Activated CD4-positive, alpha-beta T cell treated with anti-CD3 and anti-CD28 coated beads for 48 hours (primary cell): ENCODE measurements at regions not wholly inside any gene's neighbourhood (a gene's known extent, or its start where the extent isn't known, plus 50 kb on each side); places are given as distances from the start of the nearest gene placed in this dataset.

Source experiments
- DNase-seq: peaks from one replicate; pipeline ENCODE4 v3.0.0-alpha.2; 2020

GRCh38 chr16:51407921-51408320 lies 256.9 kb upstream of the SALL1 start:
- DNase-seq, result no peak

- DNase-seq, result no peak
Measured at GRCh38 chr16:51407199-51407598, 256.1 kb upstream of the SALL1 start.

DNA sequence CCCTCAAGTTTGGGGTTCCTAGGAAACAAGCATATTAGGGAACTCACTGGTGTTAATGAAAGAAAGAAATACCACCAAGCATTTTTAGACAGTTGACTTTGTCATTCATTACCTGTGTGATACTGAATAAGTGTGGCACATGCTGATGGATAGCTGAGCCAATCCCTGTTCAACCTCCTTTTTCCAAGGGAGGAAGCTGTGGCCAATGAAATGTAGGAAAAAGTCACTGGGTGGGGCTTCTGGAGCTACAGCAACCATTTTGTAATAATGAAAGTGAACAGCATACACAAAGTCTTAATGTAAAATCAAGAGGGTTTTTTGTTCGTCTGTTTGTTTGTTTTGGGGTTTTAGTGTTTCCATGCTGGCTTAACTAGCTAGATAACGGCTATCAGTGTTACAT lies 254.3 kb upstream of the SALL1 start:
- DNase-seq, result no peak

GRCh38 chr16:51404386-51404785 lies 253.3 kb upstream of the SALL1 start:
- DNase-seq, result no peak

DNA sequence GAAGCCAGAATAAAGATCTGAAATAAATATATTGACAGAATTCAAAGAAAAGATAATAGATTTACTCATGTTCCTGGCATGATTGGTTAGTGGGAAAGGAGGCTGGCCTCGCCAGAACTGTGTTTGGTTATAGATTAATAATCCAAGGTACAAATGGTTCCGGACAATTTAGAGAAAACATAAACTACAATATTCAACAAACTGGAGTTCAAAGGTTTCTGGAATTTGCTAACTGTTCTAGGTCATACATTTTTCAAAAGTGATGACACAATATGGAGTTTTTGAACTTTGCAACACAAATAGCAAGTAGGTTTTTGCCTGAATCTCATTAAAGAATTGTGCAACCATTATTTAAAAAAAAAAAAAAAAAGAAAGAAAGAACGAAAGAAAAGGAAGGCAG lies 251.7 kb upstream of the SALL1 start:
- no peak for DNase-seq

GRCh38 chr16:51402298-51402697 lies 251.2 kb upstream of the SALL1 start:
- no peak for DNase-seq

- DNase-seq, result no peak
Measured at GRCh38 chr16:51401673-51402072, 250.6 kb upstream of the SALL1 start.

DNA sequence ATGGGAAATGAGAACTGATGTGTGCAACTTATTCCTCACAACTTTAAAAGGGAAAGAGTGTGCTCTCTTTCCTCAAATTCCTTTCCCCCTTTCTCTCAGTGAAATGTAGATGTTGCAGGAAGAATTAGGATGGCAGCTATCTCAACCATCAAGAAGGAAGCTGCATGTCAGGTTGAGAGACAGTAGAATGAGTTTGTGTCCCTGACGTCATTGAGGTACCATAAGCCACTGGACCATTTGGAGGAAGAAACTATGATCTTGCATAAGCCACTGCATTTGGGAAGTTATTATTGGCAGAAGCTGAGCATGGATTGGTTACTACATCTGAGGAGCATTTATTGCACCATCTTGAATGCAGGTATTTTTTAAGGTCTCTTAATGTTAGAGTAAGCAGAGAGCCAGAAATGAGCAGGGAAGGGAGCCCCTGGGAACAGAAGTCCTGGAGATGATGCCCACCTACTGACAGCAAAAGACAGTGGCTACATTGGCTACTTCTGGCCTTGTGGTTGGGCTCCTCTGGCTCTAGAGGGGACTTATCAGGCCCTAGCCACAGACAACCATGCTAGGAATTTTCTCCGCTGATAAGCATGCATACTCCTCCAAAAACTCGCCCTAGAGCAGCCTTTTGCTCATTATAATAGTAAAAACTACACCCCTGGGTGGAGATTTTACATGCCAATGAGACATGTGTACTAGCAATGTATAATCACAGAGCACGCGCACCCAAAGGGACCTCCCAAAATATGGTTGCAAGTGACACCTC lies 249.0 kb upstream of the SALL1 start:
- no peak for DNase-seq

GRCh38 chr16:51394421-51394820 lies 243.4 kb upstream of the SALL1 start:
- DNase-seq, result no peak

DNA sequence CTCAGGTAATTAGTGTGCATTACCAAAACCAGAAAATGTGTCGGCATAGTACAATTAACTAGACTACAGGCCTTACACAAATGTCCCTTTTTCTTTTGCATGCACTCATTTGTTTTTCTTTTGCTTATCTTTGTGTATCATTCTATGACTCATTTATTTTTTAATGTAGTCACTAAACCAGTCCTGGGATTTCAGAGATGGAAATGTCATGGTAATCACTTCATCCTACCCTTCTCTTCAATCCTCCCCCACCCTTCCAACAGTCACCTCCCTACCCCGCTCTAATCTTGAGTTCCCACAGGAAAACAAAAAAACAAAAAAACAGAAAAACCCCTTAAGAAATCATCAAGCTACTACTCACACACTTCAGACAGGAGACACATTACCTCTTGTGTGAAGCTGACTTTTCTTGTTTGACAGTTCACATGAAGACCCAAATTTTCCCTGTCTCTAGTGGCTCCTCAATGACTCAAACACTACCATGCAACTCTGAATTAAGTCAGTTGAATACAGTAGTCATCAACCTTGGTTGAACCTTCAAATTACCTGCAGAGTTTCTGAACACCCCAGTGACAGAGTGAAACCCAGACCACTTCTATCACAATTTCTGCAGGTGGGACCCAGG lies 242.4 kb upstream of the SALL1 start:
- DNase-seq, result no peak

DNA sequence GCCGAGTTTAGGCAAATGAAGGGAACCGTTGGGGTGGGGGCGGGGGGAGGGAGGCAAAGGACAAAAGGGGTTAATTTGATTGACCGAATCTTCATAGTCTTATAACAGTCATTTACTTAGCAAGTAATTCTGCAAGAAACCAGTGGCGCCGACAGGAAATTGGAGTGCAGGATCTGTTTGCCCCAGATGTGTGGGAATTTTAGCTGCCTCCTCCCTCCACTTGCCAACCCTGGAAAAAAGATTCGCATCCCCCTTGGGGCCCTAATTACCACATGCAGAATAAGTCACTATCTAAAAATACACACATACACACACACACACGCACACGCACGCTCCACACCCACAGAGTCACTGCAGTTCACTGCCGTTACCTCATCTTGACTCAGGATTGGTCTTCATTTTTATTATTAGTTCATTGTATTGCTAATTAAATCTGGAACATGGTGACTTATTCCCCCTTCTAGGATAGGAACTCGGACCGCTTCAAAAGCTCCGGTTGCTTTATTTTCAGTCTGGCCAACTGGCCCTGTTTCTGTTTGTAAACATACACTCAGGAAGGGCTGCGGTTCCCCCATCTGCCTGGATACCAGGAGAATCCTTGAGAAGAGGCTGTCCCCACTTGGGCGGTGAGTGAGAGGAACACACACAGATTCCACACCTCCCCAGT lies 241.6 kb upstream of the SALL1 start:
- no peak for DNase-seq

DNA sequence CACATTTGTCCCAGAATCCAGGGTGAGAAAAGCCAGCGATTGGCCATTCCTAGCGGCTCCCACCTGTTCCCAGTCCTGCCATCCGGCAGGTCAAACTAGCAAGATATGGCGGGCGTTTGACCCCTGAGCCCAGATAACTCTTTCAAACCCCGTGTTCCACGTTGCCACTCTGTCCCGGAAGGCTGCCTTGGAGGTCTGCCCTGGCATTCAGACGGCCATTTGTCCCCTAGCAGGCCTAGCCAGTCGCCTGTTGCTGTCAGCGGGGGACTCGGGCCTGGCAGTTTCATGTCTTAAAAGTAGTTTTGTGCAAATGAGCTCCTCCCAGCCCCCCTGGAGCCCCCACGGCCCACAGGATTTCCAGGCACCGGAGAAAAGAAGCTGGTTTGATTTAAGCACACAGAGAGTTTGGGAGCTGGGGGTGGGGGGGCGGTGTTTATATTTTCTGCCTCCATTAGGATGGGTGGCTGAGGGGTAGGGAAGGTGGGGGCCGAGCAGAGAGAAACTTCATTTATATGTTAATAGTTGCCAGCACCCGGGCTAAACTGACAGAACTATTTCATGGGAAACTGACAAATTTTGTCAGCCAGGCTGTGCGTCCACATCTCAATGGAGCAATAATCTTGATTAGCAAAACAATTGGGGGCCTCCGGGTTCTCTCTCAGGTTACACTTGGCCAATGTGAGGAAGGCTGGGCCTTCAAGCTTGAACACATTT lies 240.9 kb upstream of the SALL1 start:
- no peak for DNase-seq

- DNase-seq, result no peak
Measured at GRCh38 chr16:51390877-51391276, 239.8 kb upstream of the SALL1 start.

DNA sequence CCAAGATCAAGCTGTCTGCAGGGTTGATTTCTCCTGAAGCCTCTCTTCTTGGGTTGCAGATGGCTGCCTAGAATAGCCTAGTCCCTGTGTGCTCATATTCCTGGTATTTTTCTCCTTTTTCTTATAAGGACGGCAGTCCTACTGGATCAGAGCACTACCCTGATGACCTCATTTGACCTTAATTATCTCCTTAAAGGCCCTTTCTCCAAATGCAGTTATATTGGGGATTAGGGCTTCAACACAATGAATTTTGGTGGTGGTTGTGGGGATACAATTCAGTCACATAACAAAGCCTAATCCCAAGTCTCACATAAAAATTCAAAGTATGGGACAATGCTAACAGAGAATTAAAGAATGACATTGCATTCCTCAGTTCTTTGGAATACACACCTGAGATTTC lies 238.8 kb upstream of the SALL1 start:
- DNase-seq, result no peak

GRCh38 chr16:51388516-51388951 lies 237.5 kb upstream of the SALL1 start:
- no peak for DNase-seq

- DNase-seq, result no peak
Measured at GRCh38 chr16:51383909-51384308, 232.8 kb upstream of the SALL1 start.

- DNase-seq, result no peak
Measured at GRCh38 chr16:51382940-51383339, 231.9 kb upstream of the SALL1 start.

DNA sequence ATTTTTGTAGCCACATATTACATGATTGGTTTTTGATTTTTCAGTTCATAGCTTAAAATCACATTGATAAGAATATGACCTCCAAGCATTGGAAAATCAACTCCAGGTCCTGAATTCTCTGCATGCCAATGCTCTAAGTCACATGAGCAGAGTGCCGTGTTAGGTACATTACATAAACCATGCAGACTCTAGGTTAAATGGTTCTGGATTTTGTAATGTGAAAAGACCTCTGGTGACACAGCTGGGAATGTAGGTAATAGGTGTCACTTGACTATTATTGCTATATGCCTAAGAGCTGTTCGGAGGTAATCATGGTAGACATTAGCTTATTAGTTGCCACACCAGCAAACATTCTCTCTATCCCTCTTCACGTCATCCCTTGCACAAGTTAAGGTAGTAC lies 231.1 kb upstream of the SALL1 start:
- DNase-seq, result no peak

DNA sequence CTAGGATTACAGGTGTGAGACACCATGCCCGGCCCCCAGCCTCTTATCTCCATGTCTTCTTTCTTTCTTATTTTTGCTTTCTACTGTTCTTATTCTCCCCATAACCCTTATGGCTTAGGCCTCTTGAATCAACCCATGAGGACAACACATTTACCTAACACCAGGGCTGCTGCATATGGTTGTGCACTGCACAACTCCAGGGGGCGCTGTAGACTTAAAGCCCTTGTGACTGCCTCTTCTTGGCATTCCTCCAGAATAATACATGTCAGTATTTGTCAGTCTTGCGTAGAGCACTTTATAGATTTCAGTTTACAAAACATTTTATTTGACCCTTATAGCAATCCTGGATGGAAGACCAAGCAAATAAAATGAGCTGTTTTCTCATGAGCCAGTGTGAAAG lies 225.0 kb upstream of the SALL1 start:
- DNase-seq, result no peak

- DNase-seq, result no peak
Measured at GRCh38 chr16:51374790-51375189, 223.7 kb upstream of the SALL1 start.

- no peak for DNase-seq
Measured at GRCh38 chr16:51374346-51374745, 223.3 kb upstream of the SALL1 start.

DNA sequence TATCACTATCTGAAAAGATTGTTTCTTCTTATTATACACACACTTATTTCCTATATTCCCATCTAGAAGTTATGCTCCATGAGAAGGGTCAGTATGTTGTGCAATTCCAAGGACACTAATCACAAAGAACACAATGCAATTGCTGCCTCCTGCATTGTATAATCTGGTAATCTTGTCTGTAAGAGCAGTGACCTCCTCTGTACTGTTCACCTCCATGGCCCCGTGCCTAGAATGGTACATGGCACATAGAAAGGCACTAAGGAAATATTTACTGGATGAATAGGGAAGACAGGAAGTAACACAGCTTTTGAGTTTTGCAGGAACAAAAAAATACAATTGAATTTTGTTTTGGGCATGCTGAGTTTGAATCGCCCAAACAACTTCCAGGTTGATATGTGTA lies 214.6 kb upstream of the SALL1 start:
- DNase-seq, result no peak

GRCh38 chr16:51359141-51359955 lies 208.3 kb upstream of the SALL1 start:
- no peak for DNase-seq
